GM12892 (cell line): ENCODE measurements at regions not wholly inside any gene's neighbourhood (a gene's known extent, or its start where the extent isn't known, plus 50 kb on each side); places are given as distances from the start of the nearest gene placed in this dataset.

Experiments used
- POLR2A ChIP-seq: IDR thresholded peaks from 2 replicates; pipeline ENCODE4 v1.6.1; 2011; ENCODE audit warnings: low read depth, low read length, control low read depth
- POLR2AphosphoS5 ChIP-seq: IDR thresholded peaks from 2 replicates; pipeline ENCODE4 v1.6.1; 2011; ENCODE audit warnings: low read depth, low read length, control low read depth
- TAF1 ChIP-seq: IDR thresholded peaks from 2 replicates; pipeline ENCODE4 v1.6.1; 2011; ENCODE audit warnings: low read depth, mild to moderate bottlenecking, control low read depth, low read length, borderline replicate concordance

- no peak for TF ChIP-seq POLR2A
- no peak for TF ChIP-seq POLR2AphosphoS5
- TF ChIP-seq TAF1: no peak
Measured at GRCh38 chr6:71619836-71620235, 266.5 kb upstream of the RIMS1 start.
